Keratinocyte (primary cell): ENCODE measurements at regions not wholly inside any gene's neighbourhood (a gene's known extent, or its start where the extent isn't known, plus 50 kb on each side); places are given as distances from the start of the nearest gene placed in this dataset.
A peak's percentile ranks its signal among the peaks of the same experiment; 100 is the strongest.

Source experiments
- DNase-seq: peaks from one replicate; pipeline ENCODE4 v3.0.0-alpha.2; 2011; ENCODE audit warnings: low read depth, missing footprints, low spot score
- FAIRE-seq: peaks from 2 replicates; lab custom pipeline; 2011; peaks lifted over from hg19 to GRCh38; lab: Jason Lieb, UNC
- H2AFZ ChIP-seq: 2 replicates; pipeline ENCODE4 v1.6.0; 2012; ENCODE audit warnings: low read length, control low read depth, inconsistent platforms; ENCODE audit not compliant: control insufficient read depth
- H3K27ac ChIP-seq: 2 replicates; pipeline ENCODE4 v1.5.1; 2011; ENCODE audit warnings: low read length; ENCODE audit not compliant: control insufficient read depth, insufficient read depth
- H3K27me3 ChIP-seq: 3 replicates; pipeline ENCODE4 v1.6.0; 2011; ENCODE audit warnings: low read length; ENCODE audit not compliant: control insufficient read depth, insufficient read depth; ENCODE audit errors: extremely low read depth
- H3K36me3 ChIP-seq, 2 experiments: 2 replicates in 1 of 2; 3 replicates in 1 of 2; pipeline ENCODE4 v1.5.1; 2011; ENCODE audit warnings: low read length in 2 of 2, mild to moderate bottlenecking in 1 of 2; ENCODE audit not compliant: control insufficient read depth in 2 of 2, insufficient read depth in 2 of 2; ENCODE audit errors: extremely low read depth in 1 of 2
- H3K4me1 ChIP-seq: 3 replicates; pipeline ENCODE4 v1.5.1; 2011; ENCODE audit warnings: low read length; ENCODE audit not compliant: control insufficient read depth, insufficient read depth; ENCODE audit errors: extremely low read depth
- H3K4me2 ChIP-seq: 3 replicates; pipeline ENCODE4 v1.6.0; 2011; ENCODE audit warnings: low read depth, low read length; ENCODE audit not compliant: control insufficient read depth, insufficient read depth; ENCODE audit errors: extremely low read depth
- H3K4me3 ChIP-seq, 3 experiments: fragments of 200-600 bp in 1 of 3; sonication (generic) in 1 of 3; 2 replicates in 2 of 3; 3 replicates in 1 of 3; pipeline ENCODE4 v1.5.1; 2011 to 2016; ENCODE audit warnings: low read length in 3 of 3, mild to moderate bottlenecking in 3 of 3, control low read depth in 2 of 3, inconsistent platforms in 1 of 3, low read depth in 1 of 3, mixed read lengths in 1 of 3, mixed run types in 1 of 3, moderate library complexity in 1 of 3; ENCODE audit not compliant: control insufficient read depth in 2 of 3, insufficient read depth in 2 of 3; ENCODE audit errors: extremely low read depth in 1 of 3
- H3K79me2 ChIP-seq: 2 replicates; pipeline ENCODE4 v1.6.0; 2012; ENCODE audit warnings: low read length; ENCODE audit not compliant: control insufficient read depth, insufficient read depth
- H3K9ac ChIP-seq: 3 replicates; pipeline ENCODE4 v1.6.0; 2011; ENCODE audit warnings: low read length; ENCODE audit not compliant: control insufficient read depth, insufficient read depth; ENCODE audit errors: extremely low read depth
- H3K9me1 ChIP-seq: 3 replicates; pipeline ENCODE4 v1.6.0; 2011; ENCODE audit warnings: low read length; ENCODE audit not compliant: control insufficient read depth, insufficient read depth; ENCODE audit errors: extremely low read depth
- H3K9me3 ChIP-seq: 2 replicates; pipeline ENCODE4 v1.5.1; 2012; ENCODE audit warnings: low read depth, low read length; ENCODE audit not compliant: control insufficient read depth
- H4K20me1 ChIP-seq: 3 replicates; pipeline ENCODE4 v1.6.0; 2011; ENCODE audit warnings: low read length; ENCODE audit not compliant: control insufficient read depth, insufficient read depth; ENCODE audit errors: extremely low read depth
- CTCF ChIP-seq, 3 experiments: IDR thresholded peaks in 1 of 3; conservative IDR thresholded peaks in 1 of 3; optimal IDR thresholded peaks in 1 of 3; 2 replicates in 2 of 3; 3 replicates in 1 of 3; pipeline versions ENCODE3 to v1.5.1; 2011; ENCODE audit warnings: low read length in 3 of 3, mild to moderate bottlenecking in 3 of 3, moderate library complexity in 2 of 3, control low read depth in 1 of 3, inconsistent platforms in 1 of 3; ENCODE audit not compliant: insufficient read depth in 2 of 3; ENCODE audit errors: extremely low read depth in 1 of 3
- EZH2 ChIP-seq: IDR thresholded peaks from one replicate; pipeline ENCODE4 v1.6.1; 2012; ENCODE audit warnings: inconsistent platforms, mild to moderate bottlenecking, low read length, moderate library complexity
- dilution Hi-C: fragments of 300-500 bp; cut with MboI; formaldehyde crosslinking; loops from one replicate; pipeline ENCODE4 v1.7.0; 2020; ENCODE audit warnings: low sequenced_read_pairs; ENCODE audit not compliant: extremely low pct_ligation_motif_present

- Histone ChIP-seq H3K9me1 (peaks cover 2% of the 10 kb centered on the region), H3K4me3 (no peak overlapping the region), H4K20me1 (no peaks in the 10 kb centered on the region), H2AFZ (peak overlapping the region; percentile 30), H3K27me3 (no peaks in the 10 kb centered on the region), H3K27ac (peak overlapping the region; percentile 74), H3K4me2 (peak overlapping the region; percentile 59), H3K36me3 (no peaks in the 10 kb centered on the region), H3K9ac (peak overlapping the region; percentile 64), H3K79me2 (no peaks in the 10 kb centered on the region), H3K9me3 (no peaks in the 10 kb centered on the region), H3K4me1 (peaks cover 42% of the 10 kb centered on the region)
- FAIRE-seq (no peak), DNase-seq (no peak)
- TF ChIP-seq EZH2: no peak
- no peak for TF ChIP-seq CTCF (optimal IDR thresholded peaks at IDR 0.05 in 1 of 3, IDR thresholded peaks at IDR 0.05 in 1 of 3, conservative IDR thresholded peaks at IDR 0.05 in 1 of 3; ENCODE audit: extremely low read depth in 1 of 3, insufficient read depth in 2 of 3, low read length in 3 of 3)
- dilution Hi-C loops: no loop called here
Measured at GRCh38 chr11:116693102-116693570, 79.7 kb downstream of the BUD13 start.

- H3K79me2 ChIP-seq: no peaks in the 10 kb centered on the region
- no peak overlapping the region for H3K27ac ChIP-seq
- FAIRE-seq: no peak
- no peaks in the 10 kb centered on the region for H3K27me3 ChIP-seq
- H3K9ac ChIP-seq: peak overlapping the region; percentile 18
- H3K9me3 ChIP-seq: no peaks in the 10 kb centered on the region
- no peaks in the 10 kb centered on the region for H3K36me3 ChIP-seq
- no peak overlapping the region for H2AFZ ChIP-seq
- no peak for TF ChIP-seq EZH2
- no peak for TF ChIP-seq CTCF (optimal IDR thresholded peaks at IDR 0.05 in 1 of 3, IDR thresholded peaks at IDR 0.05 in 1 of 3, conservative IDR thresholded peaks at IDR 0.05 in 1 of 3; ENCODE audit: extremely low read depth in 1 of 3, insufficient read depth in 2 of 3, low read length in 3 of 3)
- H4K20me1 ChIP-seq: no peaks in the 10 kb centered on the region
- no peak overlapping the region for H3K4me3 ChIP-seq
- peaks cover 2% of the 10 kb centered on the region for H3K9me1 ChIP-seq
- peaks cover 42% of the 10 kb centered on the region for H3K4me1 ChIP-seq
- DNase-seq: no peak
- dilution Hi-C loops: no loop called here
- H3K4me2 ChIP-seq: no peak overlapping the region
Measured at GRCh38 chr11:116692318-116693101, 80.3 kb downstream of the BUD13 start.
